ENCODE measurements at regions not wholly inside any gene's neighbourhood (a gene's known extent, or its start where the extent isn't known, plus 50 kb on each side); places are given as distances from the start of the nearest gene placed in this dataset.

GRCh38 chr2:16244966-16245320 lies 304.6 kb downstream of the MYCN start:
- TF ChIP-seq MYC (IDR thresholded peaks at IDR 0.05; ENCODE audit: low read depth, low read length) = no peak
- no peak for TF ChIP-seq CTCF (IDR thresholded peaks at IDR 0.05; ENCODE audit: low read depth, low read length)
- TF ChIP-seq MAX (IDR thresholded peaks at IDR 0.05; ENCODE audit: low read depth, low read length) = no peak
- TF ChIP-seq POLR2A (IDR thresholded peaks at IDR 0.05; ENCODE audit: extremely low read depth, insufficient read length) = no peak
- H3K4me3 ChIP-seq (ENCODE audit: low read depth, low read length) = no peak overlapping the region

GRCh38 chr2:16244153-16244965 lies 304.0 kb downstream of the MYCN start:
- H3K4me3 ChIP-seq (ENCODE audit: low read depth, low read length) = no peak overlapping the region
- DNase-seq (ENCODE audit: low read depth) = no peak

More at GRCh38 chr2:16244966-16245320, 304.6 kb downstream of the MYCN start:
- DNase-seq (ENCODE audit: low read depth) = no peak

GRCh38 chr2:16243411-16243996 lies 303.2 kb downstream of the MYCN start:
- TF ChIP-seq CTCF (IDR thresholded peaks at IDR 0.05; ENCODE audit: low read depth, low read length) (no peak), MYC (IDR thresholded peaks at IDR 0.05; ENCODE audit: low read depth, low read length) (no peak), POLR2A (IDR thresholded peaks at IDR 0.05; ENCODE audit: extremely low read depth, insufficient read length) (no peak), MAX (IDR thresholded peaks at IDR 0.05; ENCODE audit: low read depth, low read length) (no peak)
- no peak for DNase-seq (ENCODE audit: low read depth)
- no peak overlapping the region for H3K4me3 ChIP-seq (ENCODE audit: low read depth, low read length)

More at GRCh38 chr2:16244153-16244965, 304.0 kb downstream of the MYCN start:
- no peak for TF ChIP-seq CTCF (IDR thresholded peaks at IDR 0.05; ENCODE audit: low read depth, low read length)
- TF ChIP-seq POLR2A (IDR thresholded peaks at IDR 0.05; ENCODE audit: extremely low read depth, insufficient read length) = no peak

- no peak overlapping the region for H3K4me3 ChIP-seq (ENCODE audit: low read depth, low read length)
Measured at GRCh38 chr2:16242906-16243305, 302.6 kb downstream of the MYCN start.

GRCh38 chr2:16241166-16242160 lies 301.1 kb downstream of the MYCN start:
- TF ChIP-seq MYC (IDR thresholded peaks at IDR 0.05; ENCODE audit: low read depth, low read length) = no peak
- TF ChIP-seq CTCF (IDR thresholded peaks at IDR 0.05; ENCODE audit: low read depth, low read length) = no peak
- no peak for TF ChIP-seq POLR2A (IDR thresholded peaks at IDR 0.05; ENCODE audit: extremely low read depth, insufficient read length)
- no peak for TF ChIP-seq MAX (IDR thresholded peaks at IDR 0.05; ENCODE audit: low read depth, low read length)

More at GRCh38 chr2:16242906-16243305, 302.6 kb downstream of the MYCN start:
- no peak for DNase-seq (ENCODE audit: low read depth)
- TF ChIP-seq POLR2A (IDR thresholded peaks at IDR 0.05; ENCODE audit: extremely low read depth, insufficient read length) (no peak), MYC (IDR thresholded peaks at IDR 0.05; ENCODE audit: low read depth, low read length) (no peak)

GRCh38 chr2:16240402-16240801 lies 300.1 kb downstream of the MYCN start:
- TF ChIP-seq CTCF (IDR thresholded peaks at IDR 0.05; ENCODE audit: low read depth, low read length) = no peak
- no peak for TF ChIP-seq POLR2A (IDR thresholded peaks at IDR 0.05; ENCODE audit: extremely low read depth, insufficient read length)
- no peak for TF ChIP-seq MAX (IDR thresholded peaks at IDR 0.05; ENCODE audit: low read depth, low read length)
- no peak for TF ChIP-seq MYC (IDR thresholded peaks at IDR 0.05; ENCODE audit: low read depth, low read length)
- no peak overlapping the region for H3K4me3 ChIP-seq (ENCODE audit: low read depth, low read length)
- no peak for DNase-seq (ENCODE audit: low read depth)

More at GRCh38 chr2:16241166-16242160, 301.1 kb downstream of the MYCN start:
- DNase-seq (ENCODE audit: low read depth) = no peak
- no peak overlapping the region for H3K4me3 ChIP-seq (ENCODE audit: low read depth, low read length)

Data from NB4 (cell line).